ENCODE measurements at regions not wholly inside any gene's neighbourhood (a gene's known extent, or its start where the extent isn't known, plus 50 kb on each side); places are given as distances from the start of the nearest gene placed in this dataset.

DNA sequence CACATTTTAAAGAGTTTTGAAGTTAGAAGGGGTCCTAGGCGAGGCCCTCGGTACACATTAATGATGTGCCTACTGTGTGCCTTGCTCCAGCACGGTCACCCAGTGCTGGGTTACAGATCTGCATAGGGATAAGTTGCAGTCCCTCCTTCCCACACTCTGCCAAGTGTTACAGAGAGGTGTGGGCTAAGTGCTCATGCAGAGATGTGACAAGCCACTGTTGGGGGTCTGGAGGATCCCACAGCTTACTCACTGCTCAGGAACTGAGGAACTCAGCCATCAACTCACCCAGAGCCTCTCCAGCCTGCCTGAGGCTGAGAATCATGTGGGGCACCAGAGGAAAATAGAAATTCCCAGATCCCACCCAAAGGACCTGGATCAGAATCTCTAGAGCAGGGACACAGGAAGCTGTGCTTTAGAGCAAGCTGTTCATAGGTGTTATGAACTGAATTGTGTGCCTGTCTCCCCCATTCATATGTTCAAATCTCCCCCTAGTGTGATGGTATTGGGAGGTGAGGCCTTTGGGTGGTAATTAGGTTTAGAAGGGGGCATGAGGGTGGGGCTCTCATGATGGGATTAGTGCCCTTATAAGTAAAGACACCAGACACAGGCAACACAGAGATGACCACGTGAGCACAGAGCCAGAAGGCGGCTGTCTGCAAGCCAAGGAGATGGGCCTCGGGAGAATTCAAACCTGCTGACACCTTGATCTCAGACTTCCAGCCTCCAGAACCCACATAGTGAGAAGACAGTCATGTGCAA lies 164.1 kb downstream of the HSD17B3 start:
- DNase-seq: no peak
- in situ Hi-C loops (cut with HindIII; ENCODE audit: low pct_ligation_motif_present, low pct_unique_long_range_greater_than_20kb, low sequenced_read_pairs): no loop called here

DNA sequence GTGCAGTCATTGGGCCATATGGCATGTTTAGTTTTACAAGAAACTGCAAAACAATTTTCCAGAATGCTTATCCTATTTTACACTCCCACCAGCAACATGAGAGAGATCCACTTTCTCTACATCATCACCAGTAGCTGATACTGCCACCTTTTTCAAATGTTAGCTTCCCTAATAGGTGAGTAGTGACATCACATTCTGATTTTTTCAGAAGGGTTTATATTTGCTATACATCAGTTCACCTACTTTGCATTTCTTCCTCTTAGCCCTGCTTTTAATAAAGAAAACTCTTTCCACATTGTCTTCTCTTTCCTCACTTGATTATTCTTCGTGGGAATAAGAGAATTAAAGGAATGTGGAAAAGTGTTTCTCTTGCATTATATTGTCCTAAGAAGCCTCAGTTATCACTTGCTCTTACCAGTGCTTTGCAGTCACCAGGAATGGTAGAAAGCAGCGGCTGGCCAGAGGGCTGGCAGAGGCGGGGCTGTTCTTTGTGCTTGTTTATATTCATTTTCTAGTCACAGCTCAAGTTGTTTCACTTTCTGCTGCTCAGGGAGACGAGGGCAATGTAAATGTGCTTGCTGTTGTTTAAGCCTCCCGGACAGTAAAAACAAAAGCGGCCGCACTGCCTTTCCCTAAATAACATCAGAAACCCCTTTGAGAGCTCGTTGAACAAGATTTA lies 164.8 kb downstream of the HSD17B3 start:
- no peak for DNase-seq
- in situ Hi-C loops (cut with HindIII; ENCODE audit: low pct_ligation_motif_present, low pct_unique_long_range_greater_than_20kb, low sequenced_read_pairs): no loop called here

DNA sequence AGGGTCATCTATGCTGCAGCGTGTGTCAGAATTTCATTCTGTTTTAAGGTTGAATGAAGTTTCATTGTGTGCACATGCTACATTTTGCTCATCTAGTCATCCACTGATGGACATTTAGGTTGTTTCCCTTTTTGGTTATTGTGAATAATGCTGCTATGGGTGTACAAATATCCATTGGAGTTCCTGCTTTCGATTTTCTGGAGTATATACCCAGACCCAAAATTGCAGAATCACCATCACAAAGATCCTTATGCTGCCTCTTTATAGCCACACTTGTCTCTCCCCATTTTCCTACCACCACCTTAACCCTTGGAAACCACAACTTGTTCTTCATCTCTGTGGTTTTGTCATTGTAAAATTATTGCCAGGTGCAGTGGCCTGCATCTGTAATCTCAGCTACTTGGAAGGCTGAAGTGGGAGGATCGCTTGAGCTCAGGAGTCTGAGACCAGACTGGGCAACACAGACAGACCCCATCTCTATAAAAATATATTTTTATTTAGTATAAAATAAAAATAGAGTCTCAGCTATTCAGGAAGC lies 166.2 kb downstream of the HSD17B3 start:
- no peak for DNase-seq
- in situ Hi-C loops (cut with HindIII; ENCODE audit: low pct_ligation_motif_present, low pct_unique_long_range_greater_than_20kb, low sequenced_read_pairs): no loop called here

DNA sequence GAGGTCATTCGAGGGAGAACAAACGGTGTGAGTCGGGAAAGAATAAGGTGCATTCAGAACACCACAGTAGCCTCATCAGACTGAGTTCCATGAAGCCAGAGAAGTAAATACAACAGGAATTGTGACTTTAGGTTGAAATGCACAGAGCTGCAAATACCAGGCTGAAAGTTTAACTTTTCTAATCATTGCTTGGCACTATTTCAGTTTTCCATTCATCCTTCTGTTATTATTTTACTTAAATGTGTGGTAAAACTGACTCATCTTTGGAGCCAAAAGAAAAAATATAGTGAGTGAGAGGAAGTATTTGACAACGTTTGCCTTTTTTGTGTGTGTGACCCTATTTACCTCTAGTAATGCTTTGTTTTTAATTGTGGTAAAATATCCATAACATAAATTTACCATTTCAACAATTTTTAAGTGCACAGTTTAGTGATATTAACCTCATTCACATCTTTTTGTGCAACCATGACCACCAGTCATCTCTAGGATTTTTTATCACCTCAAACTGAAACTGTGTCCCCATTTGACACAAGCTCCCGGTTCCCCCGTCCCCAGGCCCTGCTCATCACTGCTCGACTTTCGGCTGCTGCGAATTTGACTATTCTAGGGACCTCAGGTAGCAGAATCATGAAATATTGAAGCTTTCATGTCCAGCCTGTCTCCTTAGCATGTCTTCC lies 166.8 kb downstream of the HSD17B3 start:
- in situ Hi-C loops (cut with HindIII; ENCODE audit: low pct_ligation_motif_present, low pct_unique_long_range_greater_than_20kb, low sequenced_read_pairs): no loop called here
- no peak for DNase-seq

DNA sequence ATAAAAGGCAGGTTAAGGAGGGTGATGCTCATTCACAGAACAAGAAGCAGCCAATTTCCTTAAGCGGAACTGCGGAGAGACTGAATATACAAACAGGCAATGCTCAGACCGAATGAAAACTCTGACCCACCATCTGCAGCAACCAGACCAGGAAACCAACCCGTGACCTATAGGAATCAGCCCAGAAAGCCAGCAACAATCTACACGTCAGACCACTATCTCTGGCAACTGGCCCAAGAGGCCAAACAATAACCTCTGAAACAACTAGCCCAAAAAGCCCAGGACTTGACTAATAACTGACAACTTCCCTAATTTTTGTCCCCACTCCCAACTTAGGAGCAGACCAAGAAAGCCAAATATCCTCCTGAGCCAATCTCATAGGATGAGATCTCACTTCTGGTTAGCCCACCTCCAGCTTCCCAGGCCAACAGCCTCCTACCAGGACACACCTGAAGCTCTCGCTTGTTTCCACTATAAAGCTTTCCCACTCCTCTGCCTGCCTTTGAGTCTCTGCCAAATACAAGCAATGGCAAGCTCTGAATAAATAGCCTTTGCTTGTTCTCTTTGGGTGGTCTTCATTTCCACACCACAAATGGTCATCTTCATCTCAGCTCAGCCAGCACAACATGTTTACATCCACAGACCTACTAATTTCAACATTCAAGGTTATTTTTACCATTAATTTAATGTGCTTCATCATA lies 168.5 kb downstream of the HSD17B3 start:
- DNase-seq: no peak
- in situ Hi-C loops (cut with HindIII; ENCODE audit: low pct_ligation_motif_present, low pct_unique_long_range_greater_than_20kb, low sequenced_read_pairs): no loop called here

DNA sequence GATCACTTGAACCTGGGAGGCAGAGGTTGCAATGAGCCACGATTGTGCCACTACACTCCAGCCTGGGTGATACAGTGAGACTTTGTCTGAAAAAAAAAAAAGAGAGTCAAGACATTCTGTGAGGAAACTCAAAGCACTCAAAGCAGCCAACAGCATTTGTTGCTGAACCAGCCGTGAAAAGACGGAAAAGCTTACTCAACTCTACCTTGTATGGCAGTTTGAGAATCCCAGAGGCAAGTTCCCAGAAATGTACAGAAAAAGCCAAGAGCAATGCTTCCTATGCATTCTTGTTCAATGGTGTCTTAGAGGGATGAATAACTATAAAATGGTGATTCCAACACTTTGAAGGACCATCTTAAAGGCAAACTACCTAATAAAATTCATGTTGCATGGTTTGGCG lies 170.2 kb downstream of the HSD17B3 start:
- in situ Hi-C loops (cut with HindIII; ENCODE audit: low pct_ligation_motif_present, low pct_unique_long_range_greater_than_20kb, low sequenced_read_pairs): no loop called here
- DNase-seq: no peak

DNA sequence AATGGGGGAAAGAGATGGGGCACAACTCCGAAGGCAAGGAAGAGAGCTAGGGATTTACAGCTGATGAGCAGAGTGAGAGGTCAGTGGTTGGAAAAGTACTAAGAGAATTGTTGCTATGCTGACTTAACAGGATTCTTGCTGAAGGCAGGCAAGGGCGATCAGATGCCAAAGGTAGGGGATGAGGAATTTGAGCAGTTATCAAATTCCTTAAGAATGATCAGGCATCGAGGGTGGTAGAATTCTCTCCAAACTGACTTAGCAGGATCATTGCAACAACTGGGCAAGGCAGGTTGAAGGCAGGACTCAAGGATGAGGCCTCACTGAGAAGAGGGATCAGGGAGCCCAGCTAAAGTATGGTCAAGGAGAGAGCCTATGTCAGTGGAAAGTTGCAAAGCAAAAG lies 171.0 kb downstream of the HSD17B3 start:
- in situ Hi-C loops (cut with HindIII; ENCODE audit: low pct_ligation_motif_present, low pct_unique_long_range_greater_than_20kb, low sequenced_read_pairs): no loop called here
- DNase-seq: no peak

DNA sequence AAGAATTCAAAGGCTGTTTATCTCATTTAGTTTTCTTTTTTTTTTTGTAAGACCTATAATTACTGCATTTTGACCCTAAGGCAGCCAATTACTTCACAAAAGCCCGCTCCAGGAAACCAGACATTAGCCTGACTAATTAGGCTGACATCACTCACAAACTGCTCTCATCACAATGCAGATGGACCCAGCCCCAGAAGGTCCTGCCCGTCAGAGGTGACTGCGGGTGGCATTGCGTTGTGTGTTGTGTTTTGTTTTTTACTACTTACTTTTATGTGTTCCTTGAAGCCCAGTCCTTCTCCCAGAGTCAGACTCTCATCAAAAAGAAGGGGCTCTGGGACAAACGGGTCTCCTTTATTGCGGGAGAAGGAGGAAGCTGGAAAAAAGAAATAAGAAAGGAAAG lies 172.2 kb downstream of the HSD17B3 start:
- in situ Hi-C loops (cut with HindIII; ENCODE audit: low pct_ligation_motif_present, low pct_unique_long_range_greater_than_20kb, low sequenced_read_pairs): no loop called here
- DNase-seq: no peak

DNA sequence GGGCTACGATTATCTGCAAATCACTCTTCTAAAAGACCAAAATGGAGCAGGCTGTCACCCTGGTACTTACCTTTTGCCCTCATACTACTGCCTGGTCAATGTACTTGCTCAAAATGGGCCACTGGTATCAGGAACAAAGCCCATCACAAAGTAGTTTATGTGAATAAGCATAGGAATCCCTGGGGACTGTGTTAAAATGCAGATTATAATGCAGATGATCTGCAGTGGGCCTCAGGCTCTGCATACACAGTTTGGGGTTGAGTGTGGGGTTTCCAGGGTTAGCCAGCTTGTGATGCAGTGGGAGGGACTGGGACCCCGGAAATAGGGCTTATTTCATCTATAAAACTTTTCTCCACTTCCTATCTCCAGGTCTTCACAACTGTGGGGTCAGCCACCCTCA lies 173.1 kb downstream of the HSD17B3 start:
- no peak for DNase-seq
- in situ Hi-C loops (cut with HindIII; ENCODE audit: low pct_ligation_motif_present, low pct_unique_long_range_greater_than_20kb, low sequenced_read_pairs): no loop called here

DNA sequence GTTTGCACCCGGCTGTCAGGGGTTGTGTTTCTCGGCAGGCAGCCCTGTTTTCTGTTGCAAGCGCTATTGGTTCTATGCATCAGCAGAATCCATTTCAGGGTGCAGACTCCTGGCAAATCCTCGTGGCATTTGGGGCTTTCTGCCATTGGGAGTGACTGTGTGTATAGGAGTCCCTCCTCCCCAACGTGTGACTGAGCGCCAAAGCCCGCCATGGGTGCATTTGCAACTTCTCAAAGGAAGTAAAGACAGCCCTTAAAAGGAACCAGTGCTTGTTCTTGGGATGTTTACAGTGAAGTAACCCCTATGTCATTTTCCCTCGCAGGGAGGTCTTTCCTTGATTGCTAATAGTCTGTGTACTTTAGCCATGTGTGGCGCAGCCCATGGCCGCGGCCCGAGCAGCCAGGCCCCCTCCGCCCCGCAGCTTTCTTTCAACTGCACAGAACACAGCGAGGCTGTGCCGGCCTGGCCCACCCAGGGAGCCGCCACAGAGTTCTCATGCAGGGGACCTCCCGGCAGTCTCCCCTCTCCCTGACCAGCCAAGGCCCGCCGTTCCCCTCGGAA lies 175.6 kb downstream of the HSD17B3 start:
- DNase-seq: no peak
- in situ Hi-C loops (cut with HindIII; ENCODE audit: low pct_ligation_motif_present, low pct_unique_long_range_greater_than_20kb, low sequenced_read_pairs): no loop called here

DNA sequence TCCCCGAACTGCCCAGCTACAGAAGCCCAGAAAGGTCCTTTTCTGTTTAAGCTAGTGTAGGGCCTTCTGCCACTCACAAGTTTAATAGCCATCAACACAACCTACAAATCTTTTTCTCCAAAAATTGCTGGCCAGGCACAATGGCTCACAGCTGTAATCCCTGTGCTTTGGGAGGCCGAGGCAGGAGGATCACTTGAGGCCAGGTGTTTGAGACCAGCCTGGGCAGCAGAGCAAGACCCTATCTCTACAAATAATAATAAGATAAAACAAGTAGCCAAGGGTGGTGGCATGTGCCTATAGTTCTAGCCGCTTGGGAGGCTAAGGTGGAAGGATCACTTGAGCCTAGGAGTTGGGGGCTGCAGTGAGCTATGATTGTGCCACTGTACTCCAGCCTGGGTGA lies 176.4 kb downstream of the HSD17B3 start:
- DNase-seq: no peak
- in situ Hi-C loops (cut with HindIII; ENCODE audit: low pct_ligation_motif_present, low pct_unique_long_range_greater_than_20kb, low sequenced_read_pairs): no loop called here

DNA sequence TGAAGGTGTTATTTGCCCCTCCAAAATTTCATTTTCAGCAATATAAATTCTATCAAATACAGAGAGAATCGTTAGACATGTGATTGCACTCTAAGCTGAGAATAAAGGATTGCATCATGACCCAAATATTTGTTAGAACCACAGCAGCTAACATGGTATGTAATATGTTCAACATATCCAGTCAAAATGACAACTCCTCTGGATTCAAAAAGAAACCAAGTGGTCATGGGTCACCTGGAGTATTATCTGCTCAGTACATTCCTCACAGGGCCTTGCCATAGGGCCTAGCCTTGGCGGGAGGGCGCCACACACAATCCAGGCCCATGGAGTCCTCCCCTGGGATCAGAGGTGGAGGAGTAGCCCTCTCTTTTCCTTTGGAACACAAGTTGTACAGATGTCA lies 179.2 kb downstream of the HSD17B3 start:
- DNase-seq: no peak
- in situ Hi-C loops (cut with HindIII; ENCODE audit: low pct_ligation_motif_present, low pct_unique_long_range_greater_than_20kb, low sequenced_read_pairs): no loop called here

DNA sequence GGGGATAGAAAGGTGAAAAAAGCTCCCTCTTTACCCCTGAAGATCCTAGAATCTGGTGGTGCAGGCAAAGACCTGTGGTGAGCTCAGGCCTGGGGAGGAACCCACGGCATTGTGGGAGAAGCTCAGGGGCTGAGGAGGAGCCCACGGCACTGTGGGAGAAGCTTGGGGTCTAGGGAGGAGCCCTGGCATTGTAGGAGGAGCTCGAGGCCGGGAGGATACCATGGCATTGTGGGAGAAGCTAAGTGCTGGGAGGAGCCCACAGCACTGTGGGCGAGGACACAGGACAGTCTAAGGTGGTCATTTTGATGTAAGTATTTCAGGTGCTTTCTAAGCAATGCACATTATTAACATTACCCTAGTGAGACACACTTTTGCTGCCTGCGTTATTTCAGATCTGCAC lies 179.7 kb downstream of the HSD17B3 start:
- in situ Hi-C loops (cut with HindIII; ENCODE audit: low pct_ligation_motif_present, low pct_unique_long_range_greater_than_20kb, low sequenced_read_pairs): no loop called here

DNA sequence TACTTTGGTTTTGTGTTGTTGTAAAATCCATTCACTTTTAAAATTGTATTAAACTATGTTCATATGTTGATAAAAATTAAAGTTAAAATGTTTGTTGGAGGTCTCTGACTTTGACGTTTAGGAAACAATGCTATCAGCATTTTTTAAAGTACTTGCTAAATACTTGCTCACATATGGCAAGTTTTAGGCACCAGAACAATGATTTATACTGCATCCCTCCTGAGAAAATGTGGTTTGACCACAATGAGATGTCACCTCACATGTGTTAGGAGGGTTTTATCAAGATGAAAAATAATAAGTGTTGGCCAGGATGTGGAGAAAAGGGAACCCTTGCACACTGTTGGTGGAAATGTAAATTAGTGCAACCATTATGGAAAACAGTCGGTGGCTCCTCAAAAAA lies 180.8 kb downstream of the HSD17B3 start:
- in situ Hi-C loops (cut with HindIII; ENCODE audit: low pct_ligation_motif_present, low pct_unique_long_range_greater_than_20kb, low sequenced_read_pairs): no loop called here
- no peak for DNase-seq

More for the DNA sequence above, 179.7 kb downstream of the HSD17B3 start:
- DNase-seq: no peak

DNA sequence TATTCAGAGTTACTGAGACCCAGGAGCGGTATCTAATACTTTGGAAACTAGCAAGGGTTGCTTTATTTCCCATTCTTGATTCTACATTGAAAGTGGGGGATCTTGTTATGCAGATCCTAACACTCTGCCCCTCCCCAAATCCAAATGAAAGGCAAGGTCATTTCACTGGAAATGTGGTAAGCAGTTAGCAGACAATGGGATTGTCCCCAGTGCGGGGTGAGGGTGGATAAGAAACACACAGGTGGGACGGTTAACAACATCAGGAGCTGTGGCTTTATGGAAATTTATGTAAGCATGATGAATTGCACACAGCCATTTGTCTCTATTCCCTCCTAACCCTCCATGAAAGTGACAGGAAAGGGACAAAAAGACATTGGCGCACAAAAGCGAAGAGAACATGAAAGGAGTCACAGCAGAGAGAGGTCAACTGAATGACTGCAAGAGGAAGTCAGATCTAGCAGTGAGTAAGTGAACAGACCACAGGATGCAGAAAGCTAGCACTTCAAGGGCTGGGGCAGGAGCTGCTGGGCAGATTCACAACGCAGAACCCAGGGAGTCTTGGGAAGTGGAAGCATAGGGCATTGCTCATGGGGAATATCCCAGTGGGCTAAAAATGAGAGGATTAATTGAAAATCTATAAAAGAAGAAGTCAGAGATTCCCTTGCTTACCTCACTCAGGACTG lies 184.4 kb downstream of the HSD17B3 start:
- DNase-seq: no peak
- in situ Hi-C loops (cut with HindIII; ENCODE audit: low pct_ligation_motif_present, low pct_unique_long_range_greater_than_20kb, low sequenced_read_pairs): no loop called here

DNA sequence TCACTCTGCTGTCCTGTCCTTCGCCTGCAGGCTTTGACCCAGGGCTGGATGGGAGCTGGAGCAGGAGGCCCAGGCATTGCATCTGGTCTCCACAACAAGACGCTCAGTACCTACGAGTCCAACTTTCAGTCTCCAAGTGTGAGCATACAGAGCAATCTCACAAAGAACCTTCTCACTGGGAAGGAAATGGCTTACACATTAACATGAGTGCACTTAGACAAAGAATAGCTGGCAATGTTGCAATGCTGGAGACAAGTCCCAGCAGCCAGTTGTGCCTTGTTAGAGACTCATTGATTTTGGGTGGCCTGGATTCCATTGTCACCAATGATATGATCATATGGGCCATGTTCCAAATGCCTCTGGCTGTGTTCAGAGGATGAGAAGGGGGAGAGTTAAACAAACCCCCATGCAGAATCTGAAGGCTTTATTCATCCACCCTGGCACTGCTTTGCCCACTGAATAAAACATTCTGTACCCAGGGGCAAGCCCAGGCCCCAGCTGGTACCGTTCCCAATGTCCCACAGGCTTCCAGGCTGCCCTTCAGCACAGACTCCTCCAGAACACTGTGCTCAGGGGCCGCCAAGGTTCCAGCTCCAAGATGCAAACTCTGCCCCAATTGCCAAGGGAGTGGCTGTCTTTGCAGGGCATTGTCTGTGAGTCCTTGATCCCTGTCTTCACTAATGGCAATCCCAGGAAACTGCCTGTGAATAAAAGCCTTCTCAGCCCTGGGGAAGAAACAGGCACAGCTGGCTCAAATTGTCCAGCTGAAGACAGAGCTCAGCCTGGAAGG lies 185.5 kb downstream of the HSD17B3 start:
- no peak for DNase-seq
- in situ Hi-C loops (cut with HindIII; ENCODE audit: low pct_ligation_motif_present, low pct_unique_long_range_greater_than_20kb, low sequenced_read_pairs): no loop called here

DNA sequence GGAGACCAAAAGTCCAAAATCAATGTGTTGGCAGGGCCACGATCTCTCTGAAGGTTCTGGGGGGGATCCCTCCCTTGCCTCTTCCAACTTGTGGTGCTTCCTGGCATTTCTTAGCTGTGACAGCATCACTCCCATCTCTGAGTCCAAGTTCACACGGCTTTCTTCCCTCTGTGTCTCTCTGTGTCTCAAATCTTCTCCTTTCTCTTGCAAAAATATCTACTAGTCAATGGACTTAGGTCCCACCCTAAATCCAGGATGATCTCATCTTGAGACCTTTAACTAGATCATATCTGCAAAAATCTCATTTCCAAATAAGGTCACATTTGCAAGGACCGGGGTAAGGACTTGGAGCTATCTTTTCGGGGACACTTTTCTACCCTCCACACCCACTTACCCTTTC lies 186.1 kb downstream of the HSD17B3 start:
- in situ Hi-C loops (cut with HindIII; ENCODE audit: low pct_ligation_motif_present, low pct_unique_long_range_greater_than_20kb, low sequenced_read_pairs): no loop called here

More for the DNA sequence above, 186.1 kb downstream of the HSD17B3 start:
- DNase-seq: no peak

Measured in ACHN (cell line).